GM12878 (cell line): ENCODE measurements at regions not wholly inside any gene's neighbourhood (a gene's known extent, or its start where the extent isn't known, plus 50 kb on each side); places are given as distances from the start of the nearest gene placed in this dataset.

Experiments used
- ATAC-seq: fragments of 200-7000 bp; cut with Tn5 transposase; 3 replicates; pipeline ENCODE4 v1.9.1; 2020; ENCODE audit warnings: mild to moderate bottlenecking, moderate library complexity
- BruUV-seq: library from RNA; stranded (reverse); fragments of 400-500 nt; replicated peaks from 2 replicates; lab custom pipeline; 2021; lab: Mats Ljungman, UMichigan
- CTCF ChIA-PET: fragments of 300-600 bp; sonication (Branson Sonifier 250); formaldehyde crosslinking; extraction: SDS; loops from one replicate; lab custom pipeline; 2021; ENCODE audit warnings: inconsistent platforms; lab: Yijun Ruan, JAX
- POLR2A ChIA-PET: fragments of 350-600 bp; formaldehyde crosslinking; extraction: SDS; loops from one replicate; lab custom pipeline; 2021; ENCODE audit warnings: inconsistent platforms; lab: Charles Lee
- RAD21 ChIA-PET: fragments of 300-600 bp; sonication (Branson Sonifier 250); formaldehyde crosslinking; loops from one replicate; lab custom pipeline; 2023; ENCODE audit warnings: antibody characterized with exemption; ENCODE audit not compliant: unreplicated experiment; lab: Charles Lee
- SMC1A ChIA-PET: fragments of 300-600 bp; sonication (Branson Sonifier 250); formaldehyde crosslinking; loops from one replicate; lab custom pipeline; 2023; ENCODE audit not compliant: unreplicated experiment, uncharacterized antibody; lab: Charles Lee
- DNase-seq: peaks from one replicate; pipeline ENCODE4 v3.0.0-alpha.2; 2011; ENCODE audit warnings: low read depth, low spot score
- FAIRE-seq: peaks from 3 replicates; lab custom pipeline; 2011; peaks lifted over from hg19 to GRCh38; lab: Jason Lieb, UNC
- H2AFZ ChIP-seq: 2 replicates; pipeline ENCODE4 v1.6.0; 2011; ENCODE audit warnings: low read depth, low read length, control low read depth; ENCODE audit not compliant: control insufficient read depth
- H3K27ac ChIP-seq: 2 replicates; pipeline ENCODE4 v1.5.1; 2011; ENCODE audit warnings: control low read depth; ENCODE audit not compliant: control insufficient read depth, insufficient read depth
- H3K27me3 ChIP-seq, 2 experiments: replicated peaks in 1 of 2; 2 replicates each; pipeline versions ENCODE4 v1.6.0 to v1.6.1; 2011; ENCODE audit warnings: low read length in 1 of 2; ENCODE audit not compliant: control insufficient read depth in 2 of 2, insufficient read depth in 2 of 2
- H3K36me3 ChIP-seq, 2 experiments: 2 replicates each; pipeline ENCODE4 v1.5.1; 2011; ENCODE audit warnings: low read length in 1 of 2; ENCODE audit not compliant: control insufficient read depth in 2 of 2, insufficient read depth in 2 of 2
- H3K4me1 ChIP-seq: 2 replicates; pipeline ENCODE4 v1.6.1; 2011; ENCODE audit warnings: mild to moderate bottlenecking, low read length, moderate library complexity, mixed read lengths; ENCODE audit not compliant: control insufficient read depth, insufficient read depth
- H3K4me2 ChIP-seq: 2 replicates; pipeline ENCODE4 v1.6.0; 2011; ENCODE audit warnings: control low read depth; ENCODE audit not compliant: control insufficient read depth, insufficient read depth
- H3K4me3 ChIP-seq: fragments of 200-600 bp; sonication (generic); 2 replicates; pipeline ENCODE4 v1.5.1; 2016
- H3K79me2 ChIP-seq: 2 replicates; pipeline ENCODE4 v1.6.0; 2011; ENCODE audit warnings: low read length; ENCODE audit not compliant: control insufficient read depth, insufficient read depth
- H3K9ac ChIP-seq: 2 replicates; pipeline ENCODE4 v1.8.0; 2011; ENCODE audit warnings: low read length, control low read depth, mixed read lengths; ENCODE audit not compliant: control insufficient read depth, insufficient read depth
- H3K9me3 ChIP-seq: replicated peaks from 3 replicates; pipeline ENCODE4 v1.5.1; 2011; ENCODE audit warnings: mild to moderate bottlenecking, low read length; ENCODE audit not compliant: control insufficient read depth, insufficient read depth
- H4K20me1 ChIP-seq: 2 replicates; pipeline ENCODE4 v1.6.0; 2011; ENCODE audit not compliant: control insufficient read depth, insufficient read depth
- CBFB ChIP-seq: IDR thresholded peaks from 2 replicates; pipeline ENCODE4 v1.6.1; 2016; ENCODE audit warnings: antibody characterized with exemption, low read depth
- CUX1 ChIP-seq: IDR thresholded peaks from 2 replicates; pipeline ENCODE4 v1.6.1; 2012; ENCODE audit warnings: improper control_type of control experiment, low read depth, low read length; ENCODE audit not compliant: insufficient replicate concordance
- GABPA ChIP-seq: IDR thresholded peaks from 2 replicates; pipeline ENCODE4 v1.6.1; 2014; ENCODE audit warnings: antibody characterized with exemption, low read depth, mild to moderate bottlenecking, inconsistent platforms
- MXI1 ChIP-seq: fragments of 150-350 bp; IDR thresholded peaks from 2 replicates; pipeline ENCODE4 v1.6.1; 2011; ENCODE audit warnings: low read depth, mild to moderate bottlenecking, inconsistent platforms, low read length, improper control_type of control experiment
- RAD21 ChIP-seq: IDR thresholded peaks from 2 replicates; pipeline ENCODE4 v1.6.1; 2011; ENCODE audit warnings: mild to moderate bottlenecking, low read depth, low read length, moderate library complexity; ENCODE audit not compliant: insufficient read depth
- SIX5 ChIP-seq: IDR thresholded peaks from 2 replicates; pipeline ENCODE4 v1.6.1; 2011; ENCODE audit warnings: mild to moderate bottlenecking, low read depth, low read length, moderate library complexity; ENCODE audit not compliant: severe bottlenecking
- YBX1 ChIP-seq: fragments of 450-650 bp; IDR thresholded peaks from 2 replicates; pipeline ENCODE4 v1.6.1; 2016; ENCODE audit warnings: antibody characterized with exemption
- ZBTB33 ChIP-seq: fragments of 450-650 bp; IDR thresholded peaks from 2 replicates; pipeline ENCODE4 v1.6.1; 2017; ENCODE audit warnings: mild to moderate bottlenecking
- ZNF592 ChIP-seq: fragments of 450-650 bp; IDR thresholded peaks from 2 replicates; pipeline ENCODE4 v1.6.1; 2017; ENCODE audit warnings: mild to moderate bottlenecking, moderate library complexity
- WGBS: methylation state at CpG from one replicate; pipeline ENCODE4 v1.1.6; 2016; ENCODE audit warnings: low lambda C conversion rate; ENCODE audit not compliant: insufficient replicate concordance, insufficient coverage; ENCODE audit errors: missing lambda C conversion rate; 5-methylcytosine and 5-hydroxymethylcytosine counted together
- in situ Hi-C: fragments of 300-500 bp; cut with MboI; formaldehyde crosslinking; loops from 9 replicates; pipeline ENCODE4 v1.14.3; 2018; ENCODE audit warnings: mixed read lengths
- intact Hi-C: fragments of 100-400 bp; cut with micrococcal nuclease; formaldehyde crosslinking; loops from one replicate; pipeline ENCODE4 v1.14.2; 2022; ENCODE audit not compliant: unreplicated experiment

- Histone ChIP-seq H3K27ac (no peak overlapping the region), H3K27me3 (no peaks in the 10 kb centered on the region), H3K4me2 (no peak overlapping the region), H3K36me3 (no peaks in the 10 kb centered on the region), H3K4me1 (no peaks in the 10 kb centered on the region), H4K20me1 (no peaks in the 10 kb centered on the region), H3K9me3 (no peaks in the 10 kb centered on the region), H2AFZ (no peak overlapping the region), H3K4me3 (no peak overlapping the region), H3K79me2 (no peaks in the 10 kb centered on the region), H3K9ac (no peak overlapping the region)
- DNase-seq (no peak), FAIRE-seq (no peak), ATAC-seq (no peak)
- ChIA-PET RAD21 (no interaction called here), POLR2A (no interaction called here), CTCF (no interaction called here), SMC1A (no interaction called here)
- in situ Hi-C loops: no loop called here
- TF ChIP-seq SIX5: no peak
- no peak for TF ChIP-seq ZNF592
- TF ChIP-seq GABPA: no peak
- no peak for TF ChIP-seq CUX1
- no peak for TF ChIP-seq CBFB
- TF ChIP-seq ZBTB33: no peak
- TF ChIP-seq MXI1: no peak
- no peak for TF ChIP-seq YBX1
- TF ChIP-seq RAD21: no peak
- no TSS peak for BruUV-seq
- WGBS: 35% methylated on average over 8 of the region's 8 CpGs
- intact Hi-C loops: no loop called here
These were observed 533.8 kb downstream of the ADCYAP1 start for GRCh38 chr18:1438458-1438910.
